GM18511 (cell line): ENCODE measurements at regions not wholly inside any gene's neighbourhood (a gene's known extent, or its start where the extent isn't known, plus 50 kb on each side); places are given as distances from the start of the nearest gene placed in this dataset.
"Not testable (repeated sequence)": the region's sequence is repeated elsewhere in the genome, so short reads cannot be mapped to it uniquely, and the experiment has no call there.

Experiments
- ATAC-seq: cut with Tn5 transposase; IDR thresholded peaks from one replicate; pipeline ENCODE4 v1.9.1; 2021; ENCODE audit warnings: mild to moderate bottlenecking, moderate library complexity; ENCODE audit not compliant: unreplicated experiment

DNA sequence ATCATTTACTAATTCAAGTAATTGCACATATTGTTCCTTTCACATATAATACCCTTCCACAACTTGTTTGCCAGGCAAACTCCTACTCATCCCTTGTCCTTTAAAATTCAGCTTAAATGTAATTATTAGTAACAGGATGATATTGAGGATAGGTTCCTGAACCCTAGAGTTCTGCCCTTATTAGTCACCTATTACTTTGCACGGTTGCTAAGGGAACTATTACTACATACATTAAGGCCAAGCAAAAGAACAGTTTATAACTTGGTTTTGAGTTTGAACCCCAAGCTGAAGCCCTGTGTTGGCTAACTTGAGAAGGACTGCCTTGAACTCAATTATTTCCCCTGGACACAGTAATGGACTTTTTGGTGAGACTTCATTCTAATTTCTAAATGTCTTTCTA lies 529.7 kb downstream of the IGSF11 start:
- ATAC-seq = no peak

DNA sequence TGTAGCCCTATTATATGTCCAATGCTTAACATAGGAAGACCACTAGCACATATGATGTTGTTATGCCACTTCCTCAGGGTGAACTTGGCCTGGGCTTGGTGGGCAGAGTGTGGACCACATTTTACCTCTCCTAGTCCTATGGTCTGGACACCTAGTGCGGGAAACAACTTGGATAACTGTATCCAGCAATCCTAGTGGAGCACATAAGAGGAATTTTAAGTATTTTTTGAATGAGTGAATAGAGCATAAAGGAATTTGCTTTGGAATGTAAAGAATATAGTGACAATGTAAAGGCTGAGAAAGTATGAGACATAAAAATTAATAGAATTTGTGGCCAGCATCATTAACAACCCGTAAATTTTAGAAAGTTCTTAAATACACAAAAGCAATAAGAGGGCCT lies 528.9 kb downstream of the IGSF11 start:
- no peak for ATAC-seq

DNA sequence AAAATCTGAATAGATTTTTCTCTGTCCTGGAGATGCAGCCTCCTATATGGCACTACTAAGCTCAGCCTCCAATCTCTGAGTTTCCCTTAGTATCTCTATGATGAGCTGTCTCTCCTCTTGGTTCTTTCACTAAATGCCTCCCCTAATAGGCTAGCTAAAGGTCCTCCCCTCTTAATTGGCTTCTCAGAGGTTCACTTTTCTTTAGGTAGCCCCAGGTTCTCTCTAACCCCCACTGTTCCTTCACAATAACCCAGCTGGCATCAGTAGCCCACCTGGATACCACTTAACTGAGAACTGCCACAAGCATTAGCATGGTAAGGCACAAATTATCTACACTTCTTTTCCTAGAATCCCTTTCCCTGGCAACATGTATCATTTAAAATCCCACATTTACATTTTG lies 523.2 kb downstream of the IGSF11 start:
- ATAC-seq = no peak

DNA sequence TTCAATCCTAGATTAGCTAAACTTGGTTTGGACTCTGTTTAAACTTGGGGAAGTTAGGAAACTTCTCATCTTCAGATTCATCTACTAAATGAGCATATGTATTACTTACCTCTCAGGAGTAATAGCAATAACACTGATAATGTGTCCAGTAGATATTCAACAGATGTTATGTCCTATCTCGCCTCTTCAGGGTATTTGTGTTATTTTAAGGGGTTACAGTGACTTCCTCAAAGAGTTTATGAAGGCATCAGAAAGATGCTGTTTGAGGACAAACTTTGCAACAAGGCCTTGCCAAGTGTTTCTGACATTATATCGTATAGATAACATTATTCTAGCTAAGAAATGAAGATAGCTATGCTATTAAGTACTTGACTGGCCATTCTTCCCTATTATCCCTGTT lies 522.3 kb downstream of the IGSF11 start:
- no peak for ATAC-seq

DNA sequence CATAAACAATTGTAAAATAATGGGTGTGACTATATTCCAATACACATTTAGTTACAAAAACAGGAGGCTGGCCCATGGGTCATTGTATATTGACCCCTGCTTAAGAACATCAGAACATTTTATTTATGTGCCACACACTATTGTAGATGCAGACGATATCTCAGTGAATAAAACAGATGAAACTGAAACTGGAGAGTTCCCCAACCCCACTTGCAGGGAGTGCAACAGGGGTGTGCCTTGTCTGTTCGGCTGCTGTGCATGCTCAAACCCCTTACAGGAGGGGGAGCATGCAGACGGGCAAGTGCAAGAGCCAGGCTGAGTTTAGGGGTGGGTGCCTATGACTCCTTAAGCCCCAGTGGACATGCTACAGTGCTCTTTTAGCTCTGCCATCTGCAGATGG lies 509.6 kb downstream of the IGSF11 start:
- no peak for ATAC-seq

DNA sequence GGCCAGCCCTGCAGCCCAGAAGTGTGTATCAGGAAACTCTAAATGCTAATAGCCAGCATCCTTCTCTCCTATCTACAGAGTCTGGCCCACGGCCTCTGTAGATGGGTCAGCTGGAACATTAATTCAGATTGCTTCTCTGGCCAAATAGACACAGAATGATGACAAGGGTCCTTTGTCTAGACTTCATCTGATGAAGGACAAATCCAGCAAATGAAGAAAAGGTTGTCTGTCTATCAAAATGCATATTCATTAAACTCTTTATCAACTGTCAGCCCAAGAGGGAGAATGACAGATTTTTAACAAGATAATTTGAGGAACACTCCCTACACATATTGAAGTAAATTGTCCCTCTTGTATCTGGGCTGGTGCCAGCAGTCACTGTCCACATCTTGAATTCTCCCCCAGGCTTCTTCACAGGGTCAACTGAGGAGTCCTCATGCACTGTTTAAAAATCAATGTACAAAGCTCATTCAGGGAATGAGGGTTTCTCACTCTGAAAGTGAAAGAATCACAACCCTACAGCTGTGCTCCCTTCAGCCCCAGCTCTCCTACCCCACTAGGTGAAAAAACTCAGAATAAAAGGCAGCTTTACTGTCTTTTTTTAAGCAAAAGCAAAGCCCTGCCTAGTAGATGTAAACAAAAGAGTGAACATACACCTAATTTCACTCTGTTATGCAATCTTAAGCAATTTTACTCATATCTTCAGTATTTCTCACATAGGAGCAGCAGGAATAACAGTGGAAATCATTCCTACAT lies 507.7 kb downstream of the IGSF11 start:
- ATAC-seq = peak; percentile 69

DNA sequence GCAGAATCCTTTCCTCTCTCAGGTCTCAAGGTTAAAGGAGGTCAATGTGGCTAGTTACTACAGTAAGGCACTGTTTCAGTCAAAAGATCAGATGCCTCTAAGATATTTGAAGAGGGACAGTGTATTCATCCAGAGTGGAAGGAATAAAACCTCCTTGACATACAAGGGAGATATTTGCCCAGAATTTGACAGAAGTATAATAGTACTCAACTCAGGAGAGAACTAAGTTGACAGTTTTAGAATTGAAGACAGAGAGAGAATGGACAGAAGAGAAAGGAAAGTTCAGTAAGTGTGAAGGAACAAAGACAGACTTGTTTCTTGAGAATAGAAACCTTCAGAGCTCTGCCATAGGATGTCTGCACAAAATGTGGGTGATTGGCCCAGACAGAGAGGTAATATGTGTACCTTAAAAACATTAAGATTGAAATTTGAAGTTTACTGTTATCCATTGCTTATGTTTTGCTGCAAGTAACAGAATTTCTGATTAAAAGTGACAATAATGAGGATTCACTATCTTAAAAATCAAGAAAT lies 507.1 kb downstream of the IGSF11 start:
- no peak for ATAC-seq

DNA sequence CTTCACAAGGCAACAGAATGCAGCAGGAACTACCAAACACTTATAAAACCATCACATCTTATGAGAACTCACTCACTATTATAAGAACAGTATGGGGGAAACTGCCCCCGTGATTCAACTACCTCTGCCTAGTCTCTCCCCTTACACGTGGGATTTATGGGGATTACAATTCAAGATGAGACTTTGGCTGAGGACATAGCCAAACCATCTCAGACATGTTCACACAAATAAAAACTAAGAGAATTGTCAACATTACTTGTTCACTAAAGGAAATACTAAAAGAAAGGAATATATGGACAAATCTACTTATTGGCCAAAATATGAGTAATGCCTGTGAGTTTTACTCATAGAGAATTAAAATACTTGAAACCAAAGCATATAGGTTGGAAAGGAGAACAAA lies 505.1 kb downstream of the IGSF11 start:
- no peak for ATAC-seq

DNA sequence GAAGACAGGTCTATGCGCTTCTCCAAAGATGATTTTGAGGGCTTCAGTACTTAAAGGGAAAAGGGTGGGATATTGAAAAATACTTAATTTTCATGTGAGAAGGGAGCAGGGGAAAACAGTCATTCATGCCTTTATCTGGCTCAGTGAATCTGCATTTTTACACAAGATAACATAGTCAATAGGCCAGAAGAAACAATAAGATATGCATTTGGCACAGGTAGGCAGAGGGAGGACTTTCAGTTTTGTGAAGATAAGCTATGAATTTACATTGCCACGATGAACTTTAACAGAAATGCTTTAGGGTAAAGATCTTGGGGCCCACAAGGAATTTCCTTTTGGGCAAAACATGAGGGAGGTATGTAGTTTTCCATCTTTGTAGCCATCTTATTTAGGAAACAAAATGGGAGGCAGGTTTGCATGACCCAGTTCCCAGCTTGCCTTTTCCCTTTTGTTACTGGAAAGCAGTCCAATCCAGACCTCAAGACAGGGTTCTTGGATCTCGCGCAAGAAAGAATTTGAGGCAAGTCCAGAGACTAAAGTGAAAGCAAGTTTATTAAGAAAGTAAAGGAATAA lies 504.2 kb downstream of the IGSF11 start:
- no peak for ATAC-seq

DNA sequence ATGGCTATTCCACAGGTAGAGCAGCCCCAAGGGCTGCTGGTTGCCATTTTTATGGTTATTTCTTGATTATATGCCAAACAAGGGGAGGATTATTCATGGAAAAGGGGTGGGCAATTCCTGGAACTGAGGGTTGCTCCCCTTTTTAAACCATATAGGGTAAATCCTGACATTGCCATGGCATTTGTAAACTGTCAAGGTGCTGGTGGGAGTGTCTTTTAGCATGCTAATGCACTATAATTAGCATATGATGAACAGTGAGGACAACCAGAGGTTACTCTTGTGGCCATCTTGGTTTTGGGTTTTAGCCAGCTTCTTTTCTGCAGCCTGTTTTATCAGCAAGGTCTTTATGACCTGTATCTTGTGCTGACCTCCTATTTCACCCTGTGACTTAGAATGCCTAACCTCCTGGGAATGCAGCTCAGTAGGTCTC lies 503.7 kb downstream of the IGSF11 start:
- not testable (repeated sequence) for ATAC-seq

DNA sequence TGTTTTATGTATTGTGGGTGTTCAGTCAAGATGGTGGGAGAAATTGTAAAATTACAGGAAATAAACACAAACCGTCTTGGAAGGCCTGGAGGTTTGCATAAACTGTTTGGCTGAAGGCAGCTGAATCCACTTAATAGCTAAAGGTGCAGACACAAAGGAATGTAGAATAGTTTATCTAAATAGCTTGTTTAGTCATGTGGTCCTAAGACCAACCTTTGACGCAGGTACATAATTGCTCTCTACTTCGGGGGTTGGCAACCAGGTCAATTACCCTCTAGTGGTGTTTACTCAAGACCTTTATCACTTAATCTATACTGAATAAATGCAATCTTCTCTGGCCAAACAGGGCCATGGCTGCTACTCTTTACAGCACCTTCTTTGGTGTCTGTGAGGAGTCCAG lies 502.8 kb downstream of the IGSF11 start:
- no peak for ATAC-seq

DNA sequence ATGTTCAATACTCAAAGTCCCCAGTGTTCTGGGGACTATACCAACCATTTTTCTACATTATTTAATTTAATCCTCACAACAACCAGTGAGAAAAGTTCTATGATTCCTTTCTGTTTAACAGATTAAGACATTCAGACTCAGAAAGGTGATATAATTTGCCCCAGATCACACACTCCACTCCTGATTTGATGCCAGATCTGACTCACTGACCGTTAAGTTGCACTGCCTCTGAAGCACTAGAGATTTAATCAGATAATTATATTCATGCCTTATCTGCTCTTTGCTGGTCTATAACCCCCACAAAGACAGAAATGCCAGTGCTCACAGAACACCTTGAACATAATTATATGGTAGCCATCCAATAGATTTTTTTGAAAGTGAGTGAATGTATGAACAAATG lies 501.0 kb downstream of the IGSF11 start:
- ATAC-seq = no peak

DNA sequence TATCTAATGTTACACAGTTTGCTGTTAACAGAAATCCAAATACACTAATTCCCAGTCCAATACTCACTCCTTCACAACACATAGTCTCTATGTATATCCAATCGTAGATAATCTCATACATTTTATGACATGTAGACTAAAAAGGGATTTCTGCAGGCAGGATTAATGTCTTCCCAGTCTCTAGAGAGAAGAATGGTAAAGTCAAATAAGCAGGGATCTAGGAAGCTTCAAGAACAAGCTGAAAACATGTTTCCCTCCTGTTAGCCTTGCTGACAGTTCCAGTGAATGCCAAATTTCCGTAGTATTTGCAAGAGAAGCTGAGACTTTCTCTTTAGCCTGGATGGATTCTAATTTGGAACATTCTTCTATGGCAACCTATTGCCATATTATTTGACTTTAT lies 500.1 kb downstream of the IGSF11 start:
- ATAC-seq = no peak

DNA sequence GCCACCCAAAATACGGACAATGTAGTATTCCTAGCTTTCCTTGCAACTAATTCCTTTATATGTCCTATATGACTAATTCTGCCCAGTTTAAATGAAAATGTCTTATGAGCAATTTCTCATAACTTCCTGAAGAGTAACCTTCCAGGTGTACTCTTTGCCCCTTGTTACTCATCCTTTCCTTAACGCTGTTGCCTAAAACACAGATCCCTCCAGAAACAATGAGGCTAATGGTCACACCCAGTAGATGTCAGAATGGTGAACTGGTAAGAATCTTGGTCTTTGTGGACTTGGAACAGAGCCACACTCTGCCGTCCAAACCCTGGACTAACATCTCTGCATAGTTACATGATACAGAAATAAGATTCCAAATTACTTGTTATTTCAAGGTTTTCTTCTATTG lies 497.9 kb downstream of the IGSF11 start:
- no peak for ATAC-seq

DNA sequence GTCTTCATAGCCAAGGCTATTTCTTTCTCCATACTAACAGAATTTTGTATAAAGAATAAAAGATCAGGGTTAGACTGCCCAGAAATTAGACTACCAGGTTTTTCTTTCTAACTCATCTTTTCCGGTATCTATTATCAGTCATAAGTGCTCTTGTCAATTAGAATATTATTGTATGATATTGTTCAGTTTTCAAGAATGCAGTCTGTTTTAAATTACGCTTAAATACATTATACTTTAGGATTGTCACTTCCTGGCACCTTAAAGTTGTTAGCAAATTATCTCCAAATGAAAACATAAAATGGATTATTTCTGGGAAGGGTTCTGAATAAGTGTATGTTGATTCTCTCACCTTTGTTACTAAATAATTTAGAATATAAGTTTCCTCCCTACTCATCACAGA lies 497.2 kb downstream of the IGSF11 start:
- ATAC-seq = no peak

DNA sequence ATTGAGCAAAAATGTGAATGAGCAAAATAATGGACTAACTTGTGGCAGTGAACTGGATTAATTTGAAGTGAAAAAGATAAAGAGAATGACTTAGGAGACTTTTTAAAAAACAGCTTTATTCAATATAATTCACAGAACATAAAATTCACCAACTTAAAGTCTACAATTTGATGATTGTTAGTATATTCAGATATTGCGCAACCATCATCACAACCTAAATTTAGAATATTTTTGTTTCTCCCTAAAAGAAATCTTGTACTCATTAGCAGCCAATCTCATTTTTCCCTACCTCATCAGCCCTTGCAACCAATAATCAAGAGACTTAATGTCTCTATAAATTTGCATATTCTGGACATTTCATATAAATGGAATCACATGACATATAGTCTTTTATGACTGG lies 496.5 kb downstream of the IGSF11 start:
- no peak for ATAC-seq

DNA sequence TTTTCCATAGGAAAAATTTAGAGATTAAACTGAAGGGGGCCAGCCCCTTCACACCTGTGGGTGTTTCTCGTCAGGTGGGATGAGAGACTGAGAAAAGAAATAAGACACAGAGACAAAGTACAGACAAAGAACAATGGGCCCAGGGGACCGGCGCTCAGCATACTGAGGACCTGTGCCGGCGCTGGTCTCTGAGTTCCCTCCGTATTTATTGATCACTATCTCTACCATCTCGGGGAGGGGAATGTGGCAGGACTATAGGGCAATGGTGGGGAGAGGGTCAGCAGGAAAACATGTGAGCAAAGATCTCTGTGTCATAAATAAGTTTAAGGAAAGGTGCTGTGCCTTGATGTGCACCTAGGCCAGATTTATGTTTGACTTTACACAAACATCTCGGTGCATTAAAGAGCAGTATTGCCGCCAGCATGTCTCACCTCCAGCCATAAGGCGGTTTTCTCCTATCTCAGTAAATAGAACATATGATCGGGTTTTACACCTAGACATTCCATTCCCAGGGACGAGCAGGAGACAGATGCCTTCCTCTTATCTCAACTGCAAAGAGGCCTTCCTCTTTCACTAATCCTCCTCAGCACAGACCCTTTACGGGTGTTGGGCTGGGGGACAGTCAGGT lies 494.7 kb downstream of the IGSF11 start:
- ATAC-seq = not testable (repeated sequence)

DNA sequence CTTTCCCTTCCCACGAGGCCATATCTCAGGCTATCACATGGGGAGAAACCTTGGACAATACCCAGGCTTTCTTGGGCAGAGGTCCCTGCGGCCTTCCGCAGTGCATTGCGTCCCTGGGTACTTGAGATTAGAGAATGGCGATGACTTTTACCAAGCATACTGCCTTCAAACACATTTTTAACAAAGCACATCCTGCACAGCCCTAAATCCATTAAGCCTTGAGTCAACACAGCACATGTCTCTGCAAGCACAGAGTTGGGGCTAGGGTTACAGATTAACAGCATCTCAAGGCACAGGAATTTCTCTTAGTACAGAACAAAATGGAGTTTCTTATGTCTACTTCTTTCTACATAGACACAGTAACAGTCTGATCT lies 494.2 kb downstream of the IGSF11 start:
- not testable (repeated sequence) for ATAC-seq

DNA sequence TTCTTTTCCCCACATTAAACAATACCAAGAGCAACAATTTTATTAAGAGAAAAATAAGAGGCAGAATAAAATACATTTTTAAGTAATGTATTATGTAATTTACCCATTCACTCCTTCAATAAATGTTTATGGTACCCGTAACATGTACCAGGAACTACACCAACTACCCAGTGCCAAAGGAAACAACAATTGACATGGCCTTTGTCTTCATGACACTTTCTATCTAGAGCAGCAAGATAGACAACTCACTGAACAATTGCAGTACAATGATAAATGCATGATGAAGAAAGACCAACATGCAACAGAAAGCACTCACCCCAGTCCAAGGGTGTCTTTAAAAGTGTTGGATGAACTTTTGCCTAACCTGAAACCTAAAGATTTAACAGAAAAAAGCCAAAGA lies 493.8 kb downstream of the IGSF11 start:
- ATAC-seq = no peak

DNA sequence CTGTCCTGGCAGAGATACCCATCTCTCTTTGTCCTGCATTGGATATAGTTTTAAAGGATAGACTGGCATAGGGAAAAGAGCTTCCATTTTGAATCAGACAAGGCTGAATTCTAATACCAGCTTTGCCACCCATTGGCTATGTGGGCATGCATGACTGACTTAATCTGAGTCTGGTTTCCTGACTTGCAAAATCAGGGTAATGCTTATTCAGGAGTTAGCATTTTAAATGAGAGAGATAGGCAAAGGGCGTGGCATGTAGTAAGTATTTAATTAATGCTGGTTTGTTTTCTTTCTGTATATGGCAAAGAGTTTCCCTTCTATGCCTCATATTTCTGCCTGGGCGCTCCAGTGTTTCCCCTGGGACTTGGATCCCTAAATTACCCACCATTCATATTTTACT lies 492.9 kb downstream of the IGSF11 start:
- no peak for ATAC-seq

DNA sequence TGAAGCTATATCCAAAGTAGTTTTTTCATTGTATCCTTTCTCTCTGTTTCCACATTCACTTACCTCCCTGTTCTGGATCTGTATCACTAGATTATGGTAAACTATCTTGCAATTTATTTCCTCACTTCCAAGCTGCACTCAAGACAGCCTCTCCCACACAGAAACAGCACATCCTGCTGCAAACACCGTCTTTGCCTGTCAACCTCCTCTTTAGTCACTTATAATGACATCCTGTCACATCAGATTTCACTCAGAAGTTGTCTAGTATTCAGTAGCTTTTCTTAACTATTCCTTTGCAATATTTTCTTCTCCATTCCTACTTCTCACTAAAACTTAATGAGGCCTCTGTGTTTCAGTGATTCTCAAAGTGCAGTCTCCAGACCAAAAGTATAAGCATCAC lies 490.8 kb downstream of the IGSF11 start:
- ATAC-seq = no peak

DNA sequence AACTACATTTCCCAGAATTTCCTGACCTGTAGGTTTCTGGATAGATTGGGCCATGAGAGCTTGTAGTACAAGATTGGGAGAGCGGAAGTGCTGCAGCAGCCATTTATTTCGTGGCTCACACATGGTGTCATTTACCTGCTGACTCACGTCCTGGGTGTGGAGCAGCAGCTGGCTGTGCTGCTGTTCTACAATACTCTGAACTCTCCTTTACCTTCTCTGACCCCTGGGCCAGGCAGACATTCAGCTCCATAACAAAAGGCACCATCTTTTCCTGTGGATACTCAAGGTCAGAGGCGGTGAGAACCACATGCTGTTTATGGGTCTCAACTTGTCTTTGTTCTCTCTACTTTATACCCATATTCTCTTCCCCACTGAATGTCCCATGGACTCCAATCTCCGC lies 490.2 kb downstream of the IGSF11 start:
- ATAC-seq = no peak
